ENCODE measurements at regions not wholly inside any gene's neighbourhood (a gene's known extent, or its start where the extent isn't known, plus 50 kb on each side); places are given as distances from the start of the nearest gene placed in this dataset.

- no peak for DNase-seq (ENCODE audit: low read depth)
Measured at GRCh38 chr10:9735731-9736130, 1281.9 kb upstream of the CELF2 start.

- DNase-seq (ENCODE audit: low read depth), result no peak
Measured at GRCh38 chr10:9743639-9744038, 1274.0 kb upstream of the CELF2 start.

GRCh38 chr10:9745158-9745557 lies 1272.5 kb upstream of the CELF2 start:
- no peak for DNase-seq (ENCODE audit: low read depth)

GRCh38 chr10:9757176-9757575 lies 1260.5 kb upstream of the CELF2 start:
- no peak for DNase-seq (ENCODE audit: low read depth)

GRCh38 chr10:9759596-9759995 lies 1258.1 kb upstream of the CELF2 start:
- DNase-seq (ENCODE audit: low read depth), result no peak

GRCh38 chr10:9762966-9763656 lies 1254.6 kb upstream of the CELF2 start:
- no peak for DNase-seq (ENCODE audit: low read depth)

GRCh38 chr10:9766762-9767161 lies 1250.9 kb upstream of the CELF2 start:
- DNase-seq (ENCODE audit: low read depth), result no peak

- DNase-seq (ENCODE audit: low read depth), result no peak
Measured at GRCh38 chr10:9781666-9782065, 1236.0 kb upstream of the CELF2 start.

GRCh38 chr10:9786101-9786500 lies 1231.6 kb upstream of the CELF2 start:
- DNase-seq (ENCODE audit: low read depth), result no peak

- DNase-seq (ENCODE audit: low read depth), result no peak
Measured at GRCh38 chr10:9786576-9786975, 1231.1 kb upstream of the CELF2 start.

GRCh38 chr10:9789996-9790395 lies 1227.7 kb upstream of the CELF2 start:
- DNase-seq (ENCODE audit: low read depth), result no peak

GRCh38 chr10:9792181-9792580 lies 1225.5 kb upstream of the CELF2 start:
- no peak for DNase-seq (ENCODE audit: low read depth)

GRCh38 chr10:9796564-9796963 lies 1221.1 kb upstream of the CELF2 start:
- DNase-seq (ENCODE audit: low read depth), result no peak

GRCh38 chr10:9800011-9800410 lies 1217.7 kb upstream of the CELF2 start:
- DNase-seq (ENCODE audit: low read depth), result no peak

GRCh38 chr10:9800571-9800970 lies 1217.1 kb upstream of the CELF2 start:
- no peak for DNase-seq (ENCODE audit: low read depth)

- DNase-seq (ENCODE audit: low read depth), result no peak
Measured at GRCh38 chr10:9807846-9808245, 1209.8 kb upstream of the CELF2 start.

GRCh38 chr10:9811601-9812000 lies 1206.1 kb upstream of the CELF2 start:
- DNase-seq (ENCODE audit: low read depth), result no peak

GRCh38 chr10:9814285-9814864 lies 1203.3 kb upstream of the CELF2 start:
- DNase-seq (ENCODE audit: low read depth), result no peak

GRCh38 chr10:9819756-9820494 lies 1197.7 kb upstream of the CELF2 start:
- no peak for DNase-seq (ENCODE audit: low read depth)

GRCh38 chr10:9823268-9823930 lies 1194.3 kb upstream of the CELF2 start:
- no peak for DNase-seq (ENCODE audit: low read depth)

- no peak for DNase-seq (ENCODE audit: low read depth)
Measured at GRCh38 chr10:9824631-9825071, 1193.0 kb upstream of the CELF2 start.

GRCh38 chr10:9825491-9826018 lies 1192.1 kb upstream of the CELF2 start:
- no peak for DNase-seq (ENCODE audit: low read depth)

All from RPMI7951 (cell line).